Psoas muscle (tissue), 7 donors: ENCODE measurements at regions not wholly inside any gene's neighbourhood (a gene's known extent, or its start where the extent isn't known, plus 50 kb on each side); places are given as distances from the start of the nearest gene placed in this dataset.
"Not testable (repeated sequence)": the region's sequence is repeated elsewhere in the genome, so short reads cannot be mapped to it uniquely, and the experiment has no call there.

ENCODE experiments used
- ATAC-seq, 4 donors: fragments of 200-7000 bp; cut with Tn5 transposase; one replicate each; pipeline ENCODE4 v1.9.1; 2020; ENCODE audit warnings: moderate library complexity in 3 of 4, mild to moderate bottlenecking in 2 of 4
- DNase-seq, 2 donors: peaks; one replicate each; pipeline ENCODE4 v3.0.0-alpha.2; 2020
- H3K27ac ChIP-seq: fragments of 200-600 bp; one replicate; pipeline ENCODE4 v1.8.0; 2022
- H3K27me3 ChIP-seq, 3 donors: fragments of 200-600 bp in 1 of 3; one replicate each; pipeline versions ENCODE4 v1.6.1 to v1.8.0; 2013 to 2022; ENCODE audit warnings: low read length in 2 of 3, mild to moderate bottlenecking in 2 of 3, moderate library complexity in 1 of 3; ENCODE audit not compliant: insufficient read depth in 3 of 3
- H3K36me3 ChIP-seq, 2 donors: fragments of 200-600 bp in 1 of 2; one replicate each; pipeline versions ENCODE4 v1.6.1 to v1.8.0; 2013 to 2022; ENCODE audit warnings: low read depth in 1 of 2, mild to moderate bottlenecking in 1 of 2, moderate library complexity in 1 of 2; ENCODE audit not compliant: insufficient read depth in 1 of 2
- H3K4me1 ChIP-seq: fragments of 200-600 bp; one replicate; pipeline ENCODE4 v1.8.0; 2022
- H3K4me3 ChIP-seq: fragments of 200-600 bp; one replicate; pipeline ENCODE4 v1.8.0; 2022; ENCODE audit warnings: mild to moderate bottlenecking
- H3K9me3 ChIP-seq: fragments of 200-600 bp; one replicate; pipeline ENCODE4 v1.8.0; 2022
- CTCF ChIP-seq: fragments of 200-600 bp; IDR thresholded peaks from one replicate; pipeline ENCODE4 v1.8.0; 2022; ENCODE audit warnings: antibody characterized with exemption
- WGBS, 3 donors: extraction: QIAGEN DNeasy Blood & Tissue Kit; methylation state at CpG; one replicate each; pipeline versions ENCODE4 v1.1.6 to v1.1.7; 2013; 5-methylcytosine and 5-hydroxymethylcytosine counted together
- intact Hi-C, 2 donors: fragments of 100-400 bp; cut with DNase I; formaldehyde crosslinking; loops; one replicate each; pipeline versions ENCODE4 v1.11.0 to v1.14.2; 2022
- donor health status: healthy with polysubstance abuse.
- donor health status: DM: no; HTN: no; CAD: no; lungs with moderate emphysema.
- donor health status: Bipolar disorder and iron deficiency.
- donor health status: healthy.
- donor health status: DM: yes; HTN: yes; CAD: no.
- donor health status: DM: no; HTN: no; CAD: no.
- donor health status: DM: yes; HTN: yes; CAD: no.

GRCh38 chr3:16704941-16705340 lies 99.7 kb upstream of the DAZL start:
- Histone ChIP-seq H3K9me3 (no peaks in the 10 kb centered on the region), H3K4me3 (no peak overlapping the region), H3K4me1 (no peaks in the 10 kb centered on the region), H3K27ac (no peak overlapping the region), H3K36me3 (no peaks in the 10 kb centered on the region), H3K27me3 (no peaks in the 10 kb centered on the region)
- no peak for TF ChIP-seq CTCF
- intact Hi-C loops, result no loop called here
- no peak for ATAC-seq
- no peak for DNase-seq
- WGBS, 3 donors, result 80 to 84% (median 81%) methylated on average over 2 of the region's 2 CpGs

- WGBS, 3 donors, result 72 to 82% (median 81%) methylated on average over 4 of the region's 4 CpGs
- DNase-seq (no peak), ATAC-seq (no peak)
- no peak for TF ChIP-seq CTCF
- H3K4me1 ChIP-seq, result no peaks in the 10 kb centered on the region
- no peaks in the 10 kb centered on the region for H3K36me3 ChIP-seq
- intact Hi-C loops, result no loop called here
- H3K4me3 ChIP-seq, result no peak overlapping the region
- H3K27me3 ChIP-seq, result no peaks in the 10 kb centered on the region
- H3K27ac ChIP-seq, result no peak overlapping the region
- no peaks in the 10 kb centered on the region for H3K9me3 ChIP-seq
These were observed 102.0 kb upstream of the DAZL start for GRCh38 chr3:16707260-16707659.

- Histone ChIP-seq H3K27ac (no peak overlapping the region), H3K4me3 (no peak overlapping the region), H3K9me3 (no peaks in the 10 kb centered on the region), H3K27me3 (no peaks in the 10 kb centered on the region), H3K36me3 (no peaks in the 10 kb centered on the region), H3K4me1 (no peaks in the 10 kb centered on the region)
- ATAC-seq, result no peak
- intact Hi-C loops, result no loop called here
- DNase-seq, result no peak
- no peak for TF ChIP-seq CTCF
These were observed 103.1 kb upstream of the DAZL start for GRCh38 chr3:16708285-16708684.

- WGBS, 3 donors, result 74 to 76% (median 76%) methylated on average over 1 of the region's 1 CpG
- H3K27me3 ChIP-seq, DNase-seq, H3K9me3 ChIP-seq, intact Hi-C loops, H3K4me3 ChIP-seq, H3K27ac ChIP-seq, ATAC-seq, H3K4me1 ChIP-seq, H3K36me3 ChIP-seq: not testable (repeated sequence)
These were observed 106.5 kb upstream of the DAZL start for GRCh38 chr3:16711691-16712090.

GRCh38 chr3:16715281-16715680 lies 110.1 kb upstream of the DAZL start:
- 87 to 97% (median 90%) methylated on average over 4 of the region's 4 CpGs for WGBS, 3 donors
- Histone ChIP-seq H3K27me3 (no peaks in the 10 kb centered on the region), H3K27ac (no peak overlapping the region), H3K9me3 (no peaks in the 10 kb centered on the region), H3K36me3 (no peaks in the 10 kb centered on the region), H3K4me1 (no peaks in the 10 kb centered on the region), H3K4me3 (no peak overlapping the region)
- intact Hi-C loops, result no loop called here
- no peak for TF ChIP-seq CTCF
- ATAC-seq (no peak), DNase-seq (no peak)
